ENCODE measurements at regions not wholly inside any gene's neighbourhood (a gene's known extent, or its start where the extent isn't known, plus 50 kb on each side); places are given as distances from the start of the nearest gene placed in this dataset.

- TF ChIP-seq CTCF (conservative IDR thresholded peaks at IDR 0.05; ENCODE audit: low read length) = no peak
- TF ChIP-seq EZH2phosphoT487 (IDR thresholded peaks at IDR 0.05; ENCODE audit: borderline replicate concordance) = no peak
These were observed 111.9 kb upstream of the ZWINT start for GRCh38 chr10:56472978-56473377.
